Right lobe of liver (tissue), 6 donors: ENCODE measurements at regions not wholly inside any gene's neighbourhood (a gene's known extent, or its start where the extent isn't known, plus 50 kb on each side); places are given as distances from the start of the nearest gene placed in this dataset.

Source experiments
- ATAC-seq, 4 donors: fragments of 200-7000 bp; cut with Tn5 transposase; one replicate each; pipeline ENCODE4 v1.9.1; 2020; ENCODE audit warnings: mild to moderate bottlenecking in 4 of 4, moderate library complexity in 4 of 4
- DNase-seq, 3 donors: peaks; one replicate each; pipeline ENCODE4 v3.0.0-alpha.2; 2020
- H3K27ac ChIP-seq, 3 donors: fragments of 200-600 bp; one replicate each; pipeline ENCODE4 v1.8.0; 2022
- H3K27me3 ChIP-seq, 2 donors: fragments of 200-600 bp; one replicate each; pipeline ENCODE4 v1.8.0; 2022
- H3K36me3 ChIP-seq, 4 donors: fragments of 200-600 bp; sonication (generic) in 1 of 4; one replicate each; pipeline versions ENCODE4 v1.5.1 to v1.8.0; 2017 to 2022; ENCODE audit warnings: control low read depth in 1 of 4
- H3K4me1 ChIP-seq, 4 donors: fragments of 200-600 bp; sonication (generic) in 1 of 4; one replicate each; pipeline versions ENCODE4 v1.5.1 to v1.8.0; 2017 to 2022; ENCODE audit warnings: control low read depth in 1 of 4
- H3K4me3 ChIP-seq, 3 donors: fragments of 200-600 bp; one replicate each; pipeline ENCODE4 v1.8.0; 2022
- H3K9me3 ChIP-seq, 4 donors: fragments of 200-600 bp; sonication (generic) in 1 of 4; one replicate each; pipeline versions ENCODE4 v1.5.1 to v1.8.0; 2017 to 2022; ENCODE audit warnings: control low read depth in 1 of 4
- CTCF ChIP-seq, 4 donors: fragments of 200-600 bp in 3 of 4; fragments of 450-650 bp in 1 of 4; IDR thresholded peaks; one replicate each; pipeline versions ENCODE4 v1.5.1 to v1.8.0; 2016 to 2022; ENCODE audit warnings: antibody characterized with exemption in 4 of 4, mild to moderate bottlenecking in 2 of 4
- POLR2A ChIP-seq: fragments of 450-650 bp; IDR thresholded peaks from one replicate; pipeline ENCODE4 v1.6.1; 2017; ENCODE audit warnings: antibody characterized with exemption, mild to moderate bottlenecking
- WGBS: methylation state at CpG from one replicate; pipeline ENCODE4 v1.1.6; 2018; ENCODE audit warnings: low coverage, low lambda C conversion rate; ENCODE audit not compliant: insufficient coverage; ENCODE audit errors: missing lambda C conversion rate; 5-methylcytosine and 5-hydroxymethylcytosine counted together
- intact Hi-C, 2 donors: fragments of 100-400 bp; cut with DNase I; formaldehyde crosslinking; loops; one replicate each; pipeline versions ENCODE4 v1.11.2 to v1.14.1; 2022
- donor health status: DM: no; HTN: yes; CAD: no.
- donor health status: DM: no; HTN: no; CAD: no.
- donor health status: DM: no; HTN: no; CAD: no.
- donor health status: DM: no; HTN: yes; CAD: no.
- donor health status: DM: no; HTN: yes; CAD: no.

GRCh38 chr3:193850084-193850619, 257.1 kb downstream of the OPA1 start:
- no peak for TF ChIP-seq CTCF (IDR thresholded peaks at IDR 0.05)
- TF ChIP-seq POLR2A: no peak
- intact Hi-C loops: no loop called here
- WGBS: 85% methylated on average over 4 of the region's 5 CpGs
- DNase-seq (no peak), ATAC-seq (no peak)
- Histone ChIP-seq H3K27ac (no peak overlapping the region), H3K9me3 (no peaks in the 10 kb centered on the region), H3K4me1 (no peaks in the 10 kb centered on the region), H3K36me3 (no peaks in the 10 kb centered on the region), H3K27me3 (no peaks in the 10 kb centered on the region), H3K4me3 (no peak overlapping the region)

GRCh38 chr3:193851428-193851847, 258.4 kb downstream of the OPA1 start:
- Histone ChIP-seq H3K4me1 (no peaks in the 10 kb centered on the region), H3K27me3 (no peaks in the 10 kb centered on the region), H3K9me3 (no peaks in the 10 kb centered on the region), H3K4me3 (no peak overlapping the region), H3K27ac (no peak overlapping the region), H3K36me3 (no peaks in the 10 kb centered on the region)
- intact Hi-C loops: no loop called here
- TF ChIP-seq CTCF (IDR thresholded peaks at IDR 0.05): no peak
- TF ChIP-seq POLR2A: no peak
- ATAC-seq (peak in 2 of 4 donors; percentile 32 to 44), DNase-seq (no peak)
- 54% methylated on average over 3 of the region's 3 CpGs for WGBS

- WGBS: 71% methylated on average over 9 of the region's 13 CpGs
- no peaks in the 10 kb centered on the region for H3K36me3 ChIP-seq
- TF ChIP-seq CTCF (IDR thresholded peaks at IDR 0.05) (no peak), POLR2A (no peak)
- intact Hi-C loops: no loop called here
- no peaks in the 10 kb centered on the region for H3K27me3 ChIP-seq
- H3K9me3 ChIP-seq: no peaks in the 10 kb centered on the region
- no peak overlapping the region for H3K27ac ChIP-seq
- no peaks in the 10 kb centered on the region for H3K4me1 ChIP-seq
- H3K4me3 ChIP-seq: no peak overlapping the region
- DNase-seq (no peak), ATAC-seq (no peak)
Measured at GRCh38 chr3:193851941-193852674, 259.1 kb downstream of the OPA1 start.

- no peaks in the 10 kb centered on the region for H3K36me3 ChIP-seq
- H3K9me3 ChIP-seq: no peaks in the 10 kb centered on the region
- no peak for DNase-seq
- no peak overlapping the region for H3K27ac ChIP-seq
- 67% methylated on average over 1 of the region's 1 CpG for WGBS
- no peak for ATAC-seq
- H3K4me1 ChIP-seq: no peaks in the 10 kb centered on the region
- no peak overlapping the region for H3K4me3 ChIP-seq
- TF ChIP-seq CTCF (IDR thresholded peaks at IDR 0.05): no peak
- TF ChIP-seq POLR2A: no peak
- intact Hi-C loops: no loop called here
- no peaks in the 10 kb centered on the region for H3K27me3 ChIP-seq
Measured at GRCh38 chr3:193852901-193853300, 259.9 kb downstream of the OPA1 start.
